GM12875 (cell line): ENCODE measurements at regions not wholly inside any gene's neighbourhood (a gene's known extent, or its start where the extent isn't known, plus 50 kb on each side); places are given as distances from the start of the nearest gene placed in this dataset.

ENCODE experiments used
- H3K4me3 ChIP-seq: one replicate; pipeline ENCODE4 v1.5.1; 2011; ENCODE audit warnings: low read depth, low read length, control low read depth
- CTCF ChIP-seq: IDR thresholded peaks from 2 replicates; pipeline ENCODE4 v1.5.1; 2011; ENCODE audit warnings: low read depth, mild to moderate bottlenecking, control low read depth, inconsistent platforms, low read length, moderate library complexity, borderline replicate concordance; ENCODE audit not compliant: insufficient read depth

GRCh38 chr3:30977592-30977991 lies 83.1 kb upstream of the GADL1 start:
- no peak overlapping the region for H3K4me3 ChIP-seq
- TF ChIP-seq CTCF: no peak

GRCh38 chr3:30980993-30981392 lies 86.5 kb upstream of the GADL1 start:
- H3K4me3 ChIP-seq: no peak overlapping the region
- TF ChIP-seq CTCF: no peak

- TF ChIP-seq CTCF: no peak
- H3K4me3 ChIP-seq: no peak overlapping the region
These were observed 88.1 kb upstream of the GADL1 start for GRCh38 chr3:30982416-30983075.

- no peak overlapping the region for H3K4me3 ChIP-seq
- no peak for TF ChIP-seq CTCF
These were observed 90.6 kb upstream of the GADL1 start for GRCh38 chr3:30984855-30985749.

GRCh38 chr3:30986551-30986950 lies 92.1 kb upstream of the GADL1 start:
- no peak overlapping the region for H3K4me3 ChIP-seq
- no peak for TF ChIP-seq CTCF

- TF ChIP-seq CTCF: no peak
- H3K4me3 ChIP-seq: no peak overlapping the region
These were observed 94.3 kb upstream of the GADL1 start for GRCh38 chr3:30988769-30989168.
